Neural progenitor cell (in vitro differentiated cells): ENCODE measurements at regions not wholly inside any gene's neighbourhood (a gene's known extent, or its start where the extent isn't known, plus 50 kb on each side); places are given as distances from the start of the nearest gene placed in this dataset.

ENCODE experiments used
- DNase-seq: peaks from one replicate; pipeline ENCODE4 v3.0.0-alpha.2; 2016; ENCODE audit warnings: low spot score
- H2AFZ ChIP-seq: fragments of 200-600 bp; sonication (generic); replicated peaks from 2 replicates; pipeline ENCODE4 v1.6.1; 2016; ENCODE audit warnings: antibody characterized with exemption
- H3F3A ChIP-seq: fragments of 200-600 bp; sonication (generic); 2 replicates; pipeline ENCODE4 v1.6.1; 2016; ENCODE audit warnings: antibody characterized with exemption, low read depth
- H3K27ac ChIP-seq: fragments of 200-600 bp; sonication (generic); 2 replicates; pipeline ENCODE4 v1.5.1; 2016; ENCODE audit warnings: mild to moderate bottlenecking
- H3K27me3 ChIP-seq: fragments of 200-600 bp; sonication (generic); 2 replicates; pipeline ENCODE4 v1.6.1; 2016; ENCODE audit warnings: mild to moderate bottlenecking, moderate library complexity
- H3K36me3 ChIP-seq: fragments of 200-600 bp; sonication (generic); 2 replicates; pipeline ENCODE4 v1.5.1; 2016
- H3K4me1 ChIP-seq: fragments of 200-600 bp; sonication (generic); 2 replicates; pipeline ENCODE4 v1.6.1; 2016; ENCODE audit warnings: mixed run types
- H3K4me2 ChIP-seq: fragments of 200-600 bp; sonication (generic); 2 replicates; pipeline ENCODE4 v1.6.1; 2016
- H3K4me3 ChIP-seq: fragments of 200-600 bp; sonication (generic); 2 replicates; pipeline ENCODE4 v1.5.1; 2016
- H3K79me2 ChIP-seq: fragments of 200-600 bp; sonication (generic); 2 replicates; pipeline ENCODE4 v1.6.1; 2016; ENCODE audit warnings: low read depth
- H3K9ac ChIP-seq: fragments of 200-600 bp; sonication (generic); 2 replicates; pipeline ENCODE4 v1.6.1; 2016
- H3K9me3 ChIP-seq: fragments of 200-600 bp; sonication (generic); 2 replicates; pipeline ENCODE4 v1.5.1; 2016; ENCODE audit warnings: low read depth
- H4K20me1 ChIP-seq: fragments of 200-600 bp; sonication (generic); 2 replicates; pipeline ENCODE4 v1.6.1; 2016; ENCODE audit warnings: low read depth
- H3K27ac Mint-ChIP-seq: 3 replicates; pipeline ENCODE4 v1.8.0; 2021; ENCODE audit warnings: mixed read lengths
- H3K27me3 Mint-ChIP-seq: 2 replicates; pipeline ENCODE4 v1.8.0; 2022; ENCODE audit warnings: low read depth, mild to moderate bottlenecking, inconsistent platforms, moderate library complexity, mixed read lengths; ENCODE audit not compliant: insufficient read depth
- H3K36me3 Mint-ChIP-seq: 3 replicates; pipeline ENCODE4 v1.8.0; 2021; ENCODE audit warnings: mixed read lengths
- H3K4me1 Mint-ChIP-seq: 3 replicates; pipeline ENCODE4 v1.8.0; 2021; ENCODE audit warnings: mixed read lengths
- H3K4me3 Mint-ChIP-seq: 3 replicates; pipeline ENCODE4 v1.8.0; 2021; ENCODE audit warnings: mild to moderate bottlenecking, moderate library complexity, mixed read lengths
- H3K9me3 Mint-ChIP-seq: 3 replicates; pipeline ENCODE4 v1.8.0; 2020; ENCODE audit warnings: mixed read lengths
- CTCF ChIP-seq: fragments of 200-600 bp; sonication (generic); IDR thresholded peaks from 2 replicates; pipeline ENCODE4 v1.5.1; 2017; ENCODE audit warnings: antibody characterized with exemption, mild to moderate bottlenecking
- EZH2 ChIP-seq: fragments of 200-600 bp; sonication (generic); IDR thresholded peaks from 2 replicates; pipeline ENCODE4 v1.6.1; 2017; ENCODE audit warnings: antibody characterized with exemption, mild to moderate bottlenecking, moderate library complexity
- EZH2phosphoT487 ChIP-seq: fragments of 200-600 bp; sonication (generic); IDR thresholded peaks from 2 replicates; pipeline ENCODE4 v1.6.1; 2017; ENCODE audit warnings: antibody characterized with exemption

- H3K27me3 Mint-ChIP-seq, result no peaks in the 10 kb centered on the region
Measured at GRCh38 chr20:7015257-7015656, 247.8 kb downstream of the BMP2 start.

GRCh38 chr20:7022597-7022996 is 255.1 kb downstream of the BMP2 start:
- H3K4me3 ChIP-seq, result no peak overlapping the region
- DNase-seq, result peak; percentile 10

More at GRCh38 chr20:7015257-7015656, 247.8 kb downstream of the BMP2 start:
- no peaks in the 10 kb centered on the region for H3K9me3 Mint-ChIP-seq
- Histone ChIP-seq H3K27me3 (no peaks in the 10 kb centered on the region), H3F3A (no peaks in the 10 kb centered on the region), H3K36me3 (no peaks in the 10 kb centered on the region), H3K79me2 (no peaks in the 10 kb centered on the region), H3K27ac (no peak overlapping the region), H2AFZ (no peak overlapping the region), H3K4me1 (no peaks in the 10 kb centered on the region), H3K4me2 (no peak overlapping the region), H3K4me3 (no peak overlapping the region), H3K9me3 (no peaks in the 10 kb centered on the region), H4K20me1 (no peaks in the 10 kb centered on the region), H3K9ac (no peak overlapping the region)
- H3K27ac Mint-ChIP-seq, result no peak overlapping the region
- no peak for DNase-seq
- H3K4me3 Mint-ChIP-seq, result no peak overlapping the region
- no peaks in the 10 kb centered on the region for H3K36me3 Mint-ChIP-seq
- no peaks in the 10 kb centered on the region for H3K4me1 Mint-ChIP-seq
- TF ChIP-seq EZH2 (no peak), EZH2phosphoT487 (no peak), CTCF (no peak)

GRCh38 chr20:7025635-7026034 is 258.1 kb downstream of the BMP2 start:
- no peaks in the 10 kb centered on the region for H4K20me1 ChIP-seq
- H3K36me3 Mint-ChIP-seq, result no peaks in the 10 kb centered on the region
- H3K27me3 Mint-ChIP-seq, result no peaks in the 10 kb centered on the region
- no peaks in the 10 kb centered on the region for H3K79me2 ChIP-seq
- no peak overlapping the region for H3K4me3 Mint-ChIP-seq
- H3K27me3 ChIP-seq, result no peaks in the 10 kb centered on the region
- H3K27ac Mint-ChIP-seq, result no peak overlapping the region
- no peak overlapping the region for H3K4me3 ChIP-seq
- no peak overlapping the region for H3K27ac ChIP-seq
- H3K36me3 ChIP-seq, result no peaks in the 10 kb centered on the region
- no peak overlapping the region for H2AFZ ChIP-seq
- DNase-seq, result no peak
- H3K9me3 Mint-ChIP-seq, result peaks cover 23% of the 10 kb centered on the region
- H3K4me2 ChIP-seq, result no peak overlapping the region
- no peak overlapping the region for H3K9ac ChIP-seq
- H3K9me3 ChIP-seq, result no peaks in the 10 kb centered on the region
- H3F3A ChIP-seq, result no peaks in the 10 kb centered on the region
- TF ChIP-seq EZH2phosphoT487 (no peak), EZH2 (no peak), CTCF (no peak)
- no peaks in the 10 kb centered on the region for H3K4me1 Mint-ChIP-seq
- H3K4me1 ChIP-seq, result no peaks in the 10 kb centered on the region

More at GRCh38 chr20:7022597-7022996, 255.1 kb downstream of the BMP2 start:
- Histone ChIP-seq H3K27ac (no peak overlapping the region), H3K79me2 (no peaks in the 10 kb centered on the region), H3K4me1 (no peaks in the 10 kb centered on the region), H4K20me1 (no peaks in the 10 kb centered on the region), H3K27me3 (no peaks in the 10 kb centered on the region), H3K36me3 (no peaks in the 10 kb centered on the region), H3K9ac (no peak overlapping the region), H3K9me3 (no peaks in the 10 kb centered on the region), H3F3A (no peaks in the 10 kb centered on the region), H2AFZ (no peak overlapping the region), H3K4me2 (no peak overlapping the region)
- TF ChIP-seq CTCF (no peak), EZH2phosphoT487 (no peak), EZH2 (no peak)
- no peaks in the 10 kb centered on the region for H3K36me3 Mint-ChIP-seq
- no peaks in the 10 kb centered on the region for H3K4me1 Mint-ChIP-seq
- no peak overlapping the region for H3K4me3 Mint-ChIP-seq
- H3K9me3 Mint-ChIP-seq, result peaks cover 23% of the 10 kb centered on the region
- H3K27me3 Mint-ChIP-seq, result no peaks in the 10 kb centered on the region
- H3K27ac Mint-ChIP-seq, result no peak overlapping the region
